ENCODE measurements at regions not wholly inside any gene's neighbourhood (a gene's known extent, or its start where the extent isn't known, plus 50 kb on each side); places are given as distances from the start of the nearest gene placed in this dataset.

DNA sequence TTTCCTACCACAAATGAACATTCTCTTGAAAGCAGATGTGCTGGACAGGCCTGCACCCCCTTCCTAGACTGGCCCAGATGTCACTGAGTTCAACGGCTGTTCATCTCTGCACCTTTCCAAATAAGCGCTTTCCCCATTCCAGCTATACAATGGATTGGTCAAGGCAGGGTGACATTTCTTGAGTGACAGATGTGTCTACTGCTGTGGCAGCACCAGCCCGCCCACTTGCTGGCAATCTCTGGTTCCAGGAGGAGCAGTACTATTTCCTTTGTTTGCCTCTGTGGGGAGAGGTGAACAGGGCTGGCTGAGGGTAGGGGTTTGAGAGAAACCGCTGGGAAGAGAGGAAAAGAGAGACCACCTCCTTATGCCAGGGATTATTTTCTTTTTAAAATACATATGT is 269.5 kb upstream of the POU3F3 start:
- DNase-seq (ENCODE audit: extremely low read depth, low read depth): no peak
- TF ChIP-seq, protein P1, sequence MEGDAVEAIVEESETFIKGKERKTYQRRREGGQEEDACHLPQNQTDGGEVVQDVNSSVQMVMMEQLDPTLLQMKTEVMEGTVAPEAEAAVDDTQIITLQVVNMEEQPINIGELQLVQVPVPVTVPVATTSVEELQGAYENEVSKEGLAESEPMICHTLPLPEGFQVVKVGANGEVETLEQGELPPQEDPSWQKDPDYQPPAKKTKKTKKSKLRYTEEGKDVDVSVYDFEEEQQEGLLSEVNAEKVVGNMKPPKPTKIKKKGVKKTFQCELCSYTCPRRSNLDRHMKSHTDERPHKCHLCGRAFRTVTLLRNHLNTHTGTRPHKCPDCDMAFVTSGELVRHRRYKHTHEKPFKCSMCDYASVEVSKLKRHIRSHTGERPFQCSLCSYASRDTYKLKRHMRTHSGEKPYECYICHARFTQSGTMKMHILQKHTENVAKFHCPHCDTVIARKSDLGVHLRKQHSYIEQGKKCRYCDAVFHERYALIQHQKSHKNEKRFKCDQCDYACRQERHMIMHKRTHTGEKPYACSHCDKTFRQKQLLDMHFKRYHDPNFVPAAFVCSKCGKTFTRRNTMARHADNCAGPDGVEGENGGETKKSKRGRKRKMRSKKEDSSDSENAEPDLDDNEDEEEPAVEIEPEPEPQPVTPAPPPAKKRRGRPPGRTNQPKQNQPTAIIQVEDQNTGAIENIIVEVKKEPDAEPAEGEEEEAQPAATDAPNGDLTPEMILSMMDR (IDR thresholded peaks at IDR 0.05; ENCODE audit: low read depth, low read length, missing control alignments): no peak
- H3K4me3 ChIP-seq (replicated peaks; ENCODE audit: low read depth, low read length): no peak overlapping the region

DNA sequence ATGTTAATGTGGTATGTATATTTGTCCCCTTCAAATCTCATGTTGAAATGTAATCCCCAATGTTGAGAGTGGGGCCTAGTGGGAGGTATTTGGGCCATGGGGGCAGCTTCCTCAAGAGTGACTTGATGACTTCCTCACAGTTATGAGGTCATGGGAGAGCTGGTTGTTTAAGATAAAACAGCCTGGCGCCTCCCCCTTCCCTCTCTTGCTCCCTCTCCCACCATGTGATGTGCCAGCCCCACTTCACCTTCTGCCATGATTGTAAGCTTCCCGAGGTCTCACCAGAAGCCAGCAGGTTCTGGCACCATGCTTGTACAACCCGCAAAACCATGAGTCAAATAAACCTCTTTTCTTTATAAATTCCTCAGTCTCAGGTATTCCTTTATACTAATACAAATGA is 258.3 kb upstream of the POU3F3 start:
- H3K4me3 ChIP-seq (replicated peaks; ENCODE audit: low read depth, low read length): no peak overlapping the region
- DNase-seq (ENCODE audit: extremely low read depth, low read depth): no peak
- TF ChIP-seq, protein P1 (IDR thresholded peaks at IDR 0.05; ENCODE audit: low read depth, low read length, missing control alignments): no peak

DNA sequence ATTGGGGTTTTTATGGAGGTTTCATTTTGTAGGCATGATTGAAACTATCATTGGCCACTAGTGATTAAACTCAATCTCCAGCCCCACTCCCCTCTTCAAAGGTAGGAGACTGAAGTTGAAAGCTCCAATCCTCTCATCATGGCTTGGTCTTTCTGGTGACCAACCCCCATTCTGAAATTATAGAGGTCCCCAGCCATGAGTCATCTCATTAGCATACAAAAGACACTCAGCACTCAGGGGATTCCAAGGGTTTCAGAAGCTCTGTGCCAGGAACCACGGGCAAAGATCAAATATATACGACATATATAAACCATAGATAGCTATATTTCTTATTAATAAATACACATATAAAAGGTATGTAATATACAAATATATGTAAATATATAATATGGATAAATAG is 256.0 kb upstream of the POU3F3 start:
- DNase-seq (ENCODE audit: extremely low read depth, low read depth): no peak
- H3K4me3 ChIP-seq (replicated peaks; ENCODE audit: low read depth, low read length): no peak overlapping the region
- TF ChIP-seq, protein P1 (IDR thresholded peaks at IDR 0.05; ENCODE audit: low read depth, low read length, missing control alignments): no peak

DNA sequence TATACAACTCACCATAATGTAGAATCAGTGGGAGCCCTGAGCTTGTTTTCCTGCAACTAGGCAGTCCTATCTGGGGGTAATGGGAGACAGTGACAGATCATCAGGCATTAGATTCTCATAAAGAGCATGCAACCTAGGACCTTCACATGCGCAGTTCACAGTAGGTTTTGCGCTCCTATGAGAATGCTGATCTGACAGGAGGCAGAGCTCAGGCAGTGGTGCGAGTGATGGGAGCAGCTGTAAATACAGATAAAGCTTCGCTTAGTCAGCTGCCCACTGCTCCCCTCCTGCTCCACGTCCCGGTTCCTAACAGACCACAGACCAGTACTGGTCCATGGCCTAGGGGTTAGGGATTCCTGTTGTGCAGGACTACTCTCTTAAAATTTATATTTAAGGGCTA is 255.3 kb upstream of the POU3F3 start:
- TF ChIP-seq, protein P1 (IDR thresholded peaks at IDR 0.05; ENCODE audit: low read depth, low read length, missing control alignments): no peak
- no peak for DNase-seq (ENCODE audit: extremely low read depth, low read depth)
- H3K4me3 ChIP-seq (replicated peaks; ENCODE audit: low read depth, low read length): no peak overlapping the region

DNA sequence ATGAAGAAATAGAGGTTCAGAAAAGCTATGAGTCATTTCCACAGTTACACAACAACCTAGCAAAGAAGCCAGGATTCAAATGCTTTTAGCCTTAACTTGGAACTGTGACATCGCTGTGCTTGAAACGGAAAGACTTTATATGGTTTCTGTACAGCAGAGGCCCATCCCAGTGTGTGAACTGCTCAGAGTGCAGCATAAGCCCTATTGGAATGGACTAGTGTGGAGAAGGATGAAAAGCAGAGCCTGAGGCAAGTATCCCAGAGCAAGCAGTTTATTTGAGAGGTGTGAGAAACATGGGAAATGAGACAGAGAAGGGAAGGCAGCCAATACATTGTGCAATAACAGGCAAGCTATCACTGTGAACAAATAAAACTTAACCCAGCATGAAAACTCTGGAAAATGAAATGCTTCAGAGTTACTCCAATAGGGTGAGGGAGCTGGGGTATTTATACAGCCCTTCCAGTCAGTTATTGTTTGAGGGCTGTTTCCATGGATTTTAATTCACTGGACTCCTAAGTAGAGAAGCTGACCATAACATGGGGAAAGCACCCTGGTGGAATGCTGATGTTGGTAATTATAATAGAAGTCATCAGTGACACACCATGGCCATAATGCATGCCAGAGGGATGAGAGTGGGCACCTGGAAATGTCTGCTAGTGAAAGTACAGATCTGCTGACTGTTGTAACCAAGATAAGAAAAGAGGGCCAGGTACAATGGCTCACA is 254.0 kb upstream of the POU3F3 start:
- H3K4me3 ChIP-seq (replicated peaks; ENCODE audit: low read depth, low read length): no peak overlapping the region
- TF ChIP-seq, protein P1 (IDR thresholded peaks at IDR 0.05; ENCODE audit: low read depth, low read length, missing control alignments): no peak
- DNase-seq (ENCODE audit: extremely low read depth, low read depth): no peak

DNA sequence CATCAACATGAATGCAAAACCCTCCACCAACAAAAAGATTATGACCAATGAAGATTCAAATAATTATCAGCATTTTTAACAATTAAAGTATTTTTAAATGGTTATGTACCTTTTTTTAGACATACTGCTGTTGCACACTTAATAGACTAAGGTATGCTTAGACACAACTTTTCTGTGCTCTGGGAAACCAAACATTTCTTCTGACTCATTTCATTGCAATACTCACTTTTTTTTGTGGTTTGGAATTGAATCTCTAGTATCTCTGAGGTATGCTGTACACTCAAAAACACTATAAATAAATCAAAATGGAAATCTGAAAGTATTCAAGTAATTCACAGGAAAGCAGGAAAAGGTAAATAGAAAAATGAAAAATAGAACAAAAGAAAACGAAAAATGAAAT is 247.9 kb upstream of the POU3F3 start:
- DNase-seq (ENCODE audit: extremely low read depth, low read depth): no peak
- TF ChIP-seq, protein P1 (IDR thresholded peaks at IDR 0.05; ENCODE audit: low read depth, low read length, missing control alignments): no peak

DNA sequence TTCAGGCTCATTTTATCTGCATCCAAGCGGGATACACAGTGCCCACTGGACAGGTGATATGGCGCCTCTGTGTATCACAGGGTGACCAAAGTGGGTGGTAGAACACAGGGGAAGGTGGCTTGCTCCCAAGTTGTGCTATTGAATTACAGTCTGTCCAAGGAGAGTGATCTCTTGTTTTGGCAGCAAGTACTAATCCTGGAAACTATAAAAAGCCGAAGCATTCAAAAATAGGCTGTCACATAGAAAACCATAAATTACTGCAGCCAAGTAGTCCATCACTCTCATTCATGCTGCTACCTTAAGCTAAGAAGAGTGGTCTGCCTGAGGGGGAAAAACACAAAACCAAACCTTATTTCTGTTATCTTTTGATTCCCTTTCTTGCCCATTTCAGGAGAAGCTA is 237.1 kb upstream of the POU3F3 start:
- H3K4me3 ChIP-seq (replicated peaks; ENCODE audit: low read depth, low read length): no peak overlapping the region
- no peak for DNase-seq (ENCODE audit: extremely low read depth, low read depth)
- TF ChIP-seq, protein P1 (IDR thresholded peaks at IDR 0.05; ENCODE audit: low read depth, low read length, missing control alignments): no peak

More for the DNA sequence above, 247.9 kb upstream of the POU3F3 start:
- H3K4me3 ChIP-seq (replicated peaks; ENCODE audit: low read depth, low read length): no peak overlapping the region

Data from HFF-Myc (cell line).